HG03097 (cell line): ENCODE measurements at regions not wholly inside any gene's neighbourhood (a gene's known extent, or its start where the extent isn't known, plus 50 kb on each side); places are given as distances from the start of the nearest gene placed in this dataset.

Experiments
- ATAC-seq: cut with Tn5 transposase; IDR thresholded peaks from one replicate; pipeline ENCODE4 v1.9.1; 2021; ENCODE audit not compliant: unreplicated experiment, low FRiP score

- ATAC-seq: no peak
These were observed 91.6 kb upstream of the KCNA3 start for GRCh38 chr1:110766336-110766647.

DNA sequence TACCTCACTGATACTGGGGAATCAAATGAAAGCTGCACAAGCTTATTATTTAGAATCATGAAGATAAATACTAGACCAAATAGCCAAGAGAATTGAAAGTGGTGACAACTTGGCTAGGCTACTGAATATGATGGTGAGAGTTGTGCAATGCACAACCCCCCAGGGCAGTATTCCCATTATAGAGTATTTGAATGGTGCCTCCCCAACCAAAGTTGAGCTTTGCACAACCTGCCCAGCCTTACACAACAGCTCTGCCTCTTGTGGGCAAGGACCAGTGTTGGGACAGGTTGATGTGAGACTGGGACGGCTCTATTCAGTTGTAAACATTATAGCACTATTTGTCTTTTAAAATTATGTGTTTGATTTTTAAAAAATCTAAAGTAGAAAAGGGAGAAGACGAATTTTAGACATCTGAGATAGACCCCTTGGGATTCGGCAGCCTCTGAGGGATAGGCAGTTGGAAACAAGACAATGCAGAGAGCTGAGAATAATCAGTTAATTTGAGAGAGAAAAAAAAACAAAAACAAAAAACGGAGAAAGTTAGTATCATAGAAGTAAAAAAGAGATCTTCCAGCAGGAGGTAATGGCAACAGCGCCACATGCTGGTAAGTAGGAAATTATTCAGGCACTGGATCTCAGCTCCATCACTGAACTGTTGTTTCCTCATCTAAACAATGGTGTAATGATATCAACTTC, 91.0 kb upstream of the KCNA3 start:
- ATAC-seq: no peak

DNA sequence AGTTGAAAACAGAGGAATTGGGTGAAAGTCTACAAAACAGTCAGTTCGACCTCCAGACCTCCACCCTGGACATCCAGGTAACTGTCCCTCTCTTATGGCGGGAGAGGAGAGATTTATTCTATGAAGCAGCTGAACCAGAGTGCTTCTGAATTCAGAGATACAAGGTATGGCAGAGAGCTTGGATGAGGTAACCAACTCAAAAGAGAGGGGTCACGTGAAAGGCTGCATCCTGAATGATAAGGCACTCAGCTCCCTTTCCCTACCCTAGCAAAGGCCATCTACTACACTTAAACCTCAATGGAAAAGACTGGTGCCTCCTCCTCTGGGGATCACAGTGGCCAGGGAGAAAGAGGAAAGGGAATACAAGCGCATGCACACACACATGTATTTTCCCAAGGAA, 88.4 kb upstream of the KCNA3 start:
- no peak for ATAC-seq

DNA sequence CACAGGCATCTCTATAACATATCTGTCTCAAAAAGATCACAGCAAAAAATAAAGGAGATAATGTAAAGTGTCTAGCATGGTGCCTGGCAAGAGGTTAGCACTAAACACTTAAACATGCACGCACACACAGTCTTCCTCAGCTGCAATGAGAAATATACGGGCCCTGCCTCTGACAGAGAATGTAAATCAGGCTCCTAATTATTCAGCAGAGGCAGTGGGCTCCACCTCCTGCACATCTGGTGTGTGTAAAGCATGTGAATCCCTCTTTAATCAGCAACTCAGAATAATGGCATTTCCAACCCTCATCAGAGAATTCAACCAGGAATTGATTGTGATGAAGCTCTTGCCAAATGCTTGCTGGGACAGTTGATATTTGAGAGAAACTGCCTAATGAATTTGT, 85.6 kb upstream of the KCNA3 start:
- no peak for ATAC-seq

- ATAC-seq: no peak
These were observed 81.8 kb upstream of the KCNA3 start for GRCh38 chr1:110756506-110756905.

DNA sequence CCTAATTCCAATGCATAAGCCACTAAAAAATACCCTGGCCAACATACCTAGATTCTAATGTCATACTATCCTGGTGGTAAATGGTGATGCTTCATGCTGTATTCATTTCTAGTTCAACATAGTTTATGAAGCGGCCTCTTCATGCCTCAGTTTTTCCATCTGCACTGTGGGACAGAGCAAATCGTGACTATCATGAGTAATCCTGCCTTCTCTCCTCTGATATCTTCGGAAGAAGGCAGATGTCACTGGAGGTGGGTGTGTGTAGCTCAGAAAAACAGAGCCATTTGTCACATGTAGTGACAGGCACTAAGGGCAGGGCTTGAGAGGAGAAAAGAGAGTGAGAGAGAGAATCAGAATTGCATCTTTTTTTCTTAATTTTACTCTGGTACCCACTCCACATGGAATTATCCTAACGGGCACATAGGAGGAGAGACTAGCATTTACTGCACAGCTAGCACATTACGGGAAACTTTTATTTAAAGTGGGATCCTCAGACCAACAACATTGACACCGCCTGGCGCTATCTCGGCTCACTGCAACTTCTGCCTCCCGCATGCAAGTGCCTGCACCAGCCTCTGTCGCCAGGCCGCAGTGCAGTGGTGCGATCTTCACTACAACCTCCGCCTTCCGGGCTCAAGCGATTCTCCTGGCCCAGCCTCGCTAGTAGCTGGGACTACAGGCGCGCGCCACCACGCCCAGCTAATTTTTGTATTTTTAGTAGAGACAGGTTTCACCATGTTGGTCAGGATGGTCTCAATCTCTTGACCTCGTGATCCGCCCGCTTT, 78.4 kb upstream of the KCNA3 start:
- no peak for ATAC-seq

DNA sequence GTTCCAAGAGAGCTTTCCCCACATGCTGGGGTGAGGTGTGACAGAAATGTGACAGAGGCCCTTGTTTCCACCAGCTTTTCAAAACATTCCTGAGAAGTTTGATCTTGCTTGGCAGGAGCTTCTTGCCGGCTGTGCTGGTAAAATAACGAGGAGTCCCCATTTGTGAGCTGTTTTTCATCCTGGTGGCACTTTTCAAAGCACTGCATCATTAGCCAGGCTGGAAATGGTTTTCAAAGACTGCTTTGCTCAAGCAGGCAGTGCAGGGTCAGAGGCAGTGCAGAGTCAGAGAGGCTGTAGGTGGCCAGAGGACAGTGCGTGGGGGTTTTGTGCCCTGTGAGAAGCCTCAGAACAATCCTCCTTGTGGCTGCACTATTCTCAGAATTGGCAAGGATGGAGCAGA, 75.8 kb upstream of the KCNA3 start:
- no peak for ATAC-seq

- ATAC-seq: no peak
These were observed 75.2 kb upstream of the KCNA3 start for GRCh38 chr1:110749960-110750359.

DNA sequence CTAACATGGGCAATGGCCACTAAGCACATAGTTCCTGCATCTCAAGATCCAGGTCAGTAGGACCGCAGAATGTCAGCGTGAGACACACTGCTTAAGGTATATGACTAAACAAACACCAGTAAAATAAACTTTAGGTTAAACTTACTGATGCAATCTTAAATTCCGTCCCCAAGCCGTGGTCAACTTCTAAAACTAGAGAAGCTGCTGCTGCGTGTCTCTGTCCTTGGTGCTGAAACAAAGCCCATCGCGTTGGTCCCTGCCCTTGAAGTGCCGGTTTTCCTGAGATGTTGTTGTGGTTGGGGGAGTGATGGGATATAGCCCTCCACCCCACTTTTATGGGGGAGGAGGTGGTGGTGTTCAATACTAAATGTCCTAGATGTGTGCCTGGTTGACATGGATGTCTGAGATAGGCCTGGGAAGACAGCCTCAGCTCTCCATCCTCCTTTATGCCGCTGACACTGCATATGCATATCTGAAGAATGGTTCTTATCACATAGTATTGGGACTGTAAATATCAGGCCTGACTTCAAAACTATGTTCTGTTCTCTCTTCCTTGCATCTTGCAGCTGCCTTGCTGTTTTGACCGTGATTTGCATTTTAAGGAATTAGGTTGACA, 72.0 kb upstream of the KCNA3 start:
- ATAC-seq: no peak

- no peak for ATAC-seq
These were observed 68.7 kb upstream of the KCNA3 start for GRCh38 chr1:110743397-110743796.

- no peak for ATAC-seq
These were observed 62.3 kb upstream of the KCNA3 start for GRCh38 chr1:110736900-110737605.

DNA sequence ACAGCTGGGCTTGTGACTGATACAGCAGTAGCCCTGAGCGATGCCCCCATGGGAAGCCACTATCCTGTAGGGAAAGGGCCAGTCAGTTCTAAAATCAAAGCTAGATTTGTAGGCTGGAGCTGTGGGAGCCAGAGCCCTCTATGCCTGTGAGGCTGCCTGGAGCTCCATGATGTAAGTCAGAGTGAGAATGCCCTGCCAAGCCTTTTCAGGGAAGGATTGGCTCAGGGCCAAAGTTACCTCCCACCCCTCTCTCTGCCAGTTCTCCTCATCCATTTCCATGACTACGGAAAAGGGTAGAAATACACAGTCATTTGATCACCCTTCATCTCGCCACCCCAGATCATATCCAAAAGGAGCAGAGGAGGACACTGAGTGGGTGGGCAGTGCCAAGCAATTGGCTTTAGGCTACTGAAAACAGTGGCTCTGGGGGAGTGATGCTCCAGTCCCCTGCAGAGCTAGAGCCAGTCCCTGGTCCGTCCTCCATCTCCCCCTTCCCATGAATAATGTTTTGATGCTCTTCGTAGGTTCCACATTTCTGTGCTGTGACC, 59.5 kb upstream of the KCNA3 start:
- ATAC-seq: no peak

- ATAC-seq: no peak
These were observed 56.8 kb upstream of the KCNA3 start for GRCh38 chr1:110731529-110731928.

GRCh38 chr1:110728388-110729001, 53.8 kb upstream of the KCNA3 start:
- ATAC-seq: no peak

DNA sequence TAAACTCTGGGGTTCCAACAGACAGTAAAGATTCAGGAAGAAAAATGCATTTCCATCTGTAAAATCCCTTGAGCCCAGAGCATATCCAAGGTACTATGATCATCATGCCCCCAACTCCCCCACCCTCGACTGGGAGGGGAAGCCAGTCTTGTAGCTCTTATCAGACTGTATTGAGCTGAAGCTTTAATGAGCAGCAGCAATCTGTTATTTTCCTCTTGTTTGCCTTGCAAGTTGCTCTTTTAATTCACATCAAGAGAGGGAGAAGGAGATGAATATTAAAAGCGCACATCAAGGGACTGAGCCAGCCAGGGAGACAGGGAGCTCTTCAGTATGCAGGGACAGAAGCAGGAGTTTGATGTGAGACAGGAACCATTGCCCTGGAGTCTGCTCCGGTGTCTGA, 52.5 kb upstream of the KCNA3 start:
- no peak for ATAC-seq

DNA sequence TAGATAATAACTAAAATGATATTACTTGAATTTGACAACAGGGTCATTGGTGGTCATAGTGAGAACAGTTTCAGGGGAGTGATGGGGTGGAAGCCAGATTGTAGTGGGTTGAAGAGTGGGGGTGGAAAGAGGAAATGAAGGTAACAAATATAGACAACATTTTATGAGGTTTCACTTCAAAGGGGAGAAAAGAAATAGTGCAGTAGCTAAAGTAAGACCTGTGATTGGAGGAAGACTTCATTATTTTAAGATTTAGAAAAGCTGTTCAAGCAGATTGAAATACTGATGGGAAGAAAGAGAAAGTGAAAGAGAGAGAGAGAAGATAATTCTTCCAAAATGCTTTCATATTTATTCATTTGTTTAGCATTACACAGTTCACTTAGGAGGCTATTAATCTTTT, 52.0 kb upstream of the KCNA3 start:
- peak; percentile 72 for ATAC-seq
